Daoy (cell line): ENCODE measurements at regions not wholly inside any gene's neighbourhood (a gene's known extent, or its start where the extent isn't known, plus 50 kb on each side); places are given as distances from the start of the nearest gene placed in this dataset.

Experiments used
- DNase-seq: peaks from one replicate; pipeline ENCODE4 v3.0.0-alpha.2; 2015; ENCODE audit warnings: low read depth

DNA sequence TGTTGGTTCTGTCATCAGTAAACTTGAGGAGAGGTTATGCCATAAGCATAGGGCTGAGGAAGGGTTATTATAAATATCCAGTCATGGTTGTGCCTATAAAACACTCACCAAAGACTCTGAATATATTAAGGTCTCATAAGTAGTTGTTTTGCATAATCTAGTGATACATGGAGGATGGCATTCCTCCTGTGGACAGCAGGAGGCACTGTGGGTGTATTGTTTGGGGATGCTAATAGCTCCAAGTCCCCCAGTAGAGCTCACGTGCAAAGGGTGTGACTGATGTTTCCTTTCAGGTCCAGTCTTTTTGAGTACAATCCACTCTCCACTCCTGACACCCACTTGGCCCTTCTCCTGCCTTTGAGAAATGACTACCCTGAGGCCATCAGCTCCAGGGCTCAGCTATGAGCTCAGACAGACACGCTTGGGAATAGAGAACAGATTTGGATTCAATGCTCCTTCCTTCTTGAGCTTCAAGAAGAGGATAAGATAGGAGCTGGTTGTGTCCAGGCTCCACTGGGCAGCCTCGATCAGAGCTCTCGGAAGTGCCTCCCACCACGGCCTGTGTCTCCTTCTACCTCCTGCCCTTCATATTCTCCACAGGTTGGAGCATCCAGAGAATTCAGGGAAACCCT is 85.2 kb upstream of the IGLL5 start:
- no peak for DNase-seq

DNA sequence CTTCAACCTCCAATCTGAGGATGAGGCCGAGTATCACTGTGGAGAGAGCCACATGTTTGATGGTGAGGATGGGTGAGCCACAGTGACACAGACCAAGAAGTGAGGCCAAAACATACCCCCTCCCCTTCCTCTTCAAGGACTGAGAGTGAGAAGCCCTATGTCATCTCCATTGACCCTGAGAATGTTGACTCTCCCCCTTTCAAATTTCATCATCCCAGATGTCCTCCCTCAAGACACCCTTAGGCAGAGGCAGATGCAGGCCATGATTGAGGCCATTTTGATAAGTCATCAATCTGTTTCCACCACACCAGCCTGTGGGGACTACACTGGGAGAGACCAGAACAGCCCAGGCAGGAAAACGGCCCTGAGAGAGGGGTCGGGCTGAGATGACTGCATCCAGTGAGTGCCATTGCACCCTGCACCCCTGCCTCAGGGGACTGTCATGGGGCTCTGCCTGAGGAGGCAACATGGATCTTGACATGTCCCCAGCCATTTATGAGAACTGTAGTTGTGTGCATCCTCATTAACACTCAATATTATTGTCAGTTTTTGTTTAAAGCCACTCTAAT is 84.2 kb upstream of the IGLL5 start:
- DNase-seq: no peak

- DNase-seq: peak; percentile 52
These were observed 77.6 kb upstream of the IGLL5 start for GRCh38 chr22:22810018-22810427.

- DNase-seq: no peak
These were observed 77.1 kb upstream of the IGLL5 start for GRCh38 chr22:22810471-22810870.

DNA sequence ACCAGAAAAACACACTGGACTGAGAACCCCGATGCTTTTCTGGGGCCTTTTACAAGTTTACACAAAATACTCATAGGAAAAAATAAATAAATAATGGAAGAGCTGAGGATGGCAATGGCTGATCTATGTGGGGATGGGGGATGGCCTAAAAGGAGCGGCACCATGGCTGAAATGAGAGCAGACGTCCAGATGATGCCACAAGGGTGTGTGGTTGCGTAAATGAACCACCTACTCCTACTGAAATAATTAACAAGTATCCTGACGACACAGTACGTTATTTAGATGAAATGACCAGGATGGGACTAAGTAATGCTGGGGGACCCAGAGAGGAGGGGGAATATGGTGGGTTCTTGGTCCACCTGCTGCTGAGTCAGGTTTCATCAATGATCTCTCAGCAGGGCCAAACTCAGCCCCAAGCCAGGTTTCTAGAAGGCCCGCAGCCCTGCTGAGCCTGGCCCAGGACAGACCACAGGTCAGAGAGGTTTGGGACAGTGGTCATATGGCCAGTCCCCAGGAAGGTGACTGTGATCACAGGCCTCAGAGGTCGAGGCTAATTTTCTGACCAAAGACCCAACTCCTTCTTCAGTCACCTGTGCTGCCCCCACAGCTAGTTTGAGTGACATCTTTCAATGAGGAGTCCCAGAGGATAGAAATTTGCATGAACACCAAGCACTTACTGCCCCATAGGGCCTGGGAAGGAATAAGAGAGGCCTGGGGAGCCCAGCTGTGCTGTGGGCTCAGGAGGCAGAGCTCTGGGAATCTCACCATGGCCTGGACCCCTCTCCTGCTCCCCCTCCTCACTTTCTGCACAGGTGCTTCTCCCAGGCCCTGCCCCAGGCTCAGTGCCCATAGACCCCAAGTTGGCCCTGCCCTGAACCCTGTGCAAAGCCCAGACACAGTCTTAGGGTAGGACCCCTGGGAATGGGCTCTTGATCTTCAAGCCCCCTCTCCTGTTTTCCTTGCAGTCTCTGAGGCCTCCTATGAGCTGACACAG is 76.3 kb upstream of the IGLL5 start:
- no peak for DNase-seq

DNA sequence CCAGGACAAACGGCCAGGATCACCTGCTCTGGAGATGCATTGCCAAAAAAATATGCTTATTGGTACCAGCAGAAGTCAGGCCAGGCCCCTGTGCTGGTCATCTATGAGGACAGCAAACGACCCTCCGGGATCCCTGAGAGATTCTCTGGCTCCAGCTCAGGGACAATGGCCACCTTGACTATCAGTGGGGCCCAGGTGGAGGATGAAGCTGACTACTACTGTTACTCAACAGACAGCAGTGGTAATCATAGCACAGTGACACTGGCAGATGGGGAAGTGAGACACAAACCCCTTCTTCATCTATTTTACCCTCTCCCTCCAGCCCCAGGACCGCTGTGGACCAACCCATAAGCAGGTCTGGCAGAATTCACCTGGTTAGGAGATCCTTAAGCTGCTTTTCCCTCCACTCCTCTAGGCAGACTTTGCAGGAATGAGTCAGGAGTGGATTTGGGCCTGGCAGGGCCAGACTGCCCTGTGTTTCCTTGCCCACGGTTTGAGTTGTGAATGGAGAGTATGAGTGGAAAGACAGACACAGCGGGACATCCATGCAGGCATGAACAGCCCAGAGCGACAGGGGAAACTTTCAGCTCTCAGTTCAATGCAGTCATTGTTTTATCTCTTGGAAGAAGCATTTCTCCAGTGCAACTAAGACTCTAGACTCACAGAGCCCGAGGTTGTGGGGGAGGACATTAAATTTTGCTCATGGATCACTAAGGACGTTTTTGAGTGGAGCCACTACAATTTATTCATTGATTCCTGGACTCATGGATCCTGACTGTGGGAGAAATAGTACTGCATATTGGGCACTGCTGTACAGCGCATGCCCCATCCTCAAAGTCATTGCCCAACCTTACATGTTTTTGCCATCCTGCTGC is 75.3 kb upstream of the IGLL5 start:
- no peak for DNase-seq

- DNase-seq: no peak
These were observed 74.2 kb upstream of the IGLL5 start for GRCh38 chr22:22813126-22814075.

DNA sequence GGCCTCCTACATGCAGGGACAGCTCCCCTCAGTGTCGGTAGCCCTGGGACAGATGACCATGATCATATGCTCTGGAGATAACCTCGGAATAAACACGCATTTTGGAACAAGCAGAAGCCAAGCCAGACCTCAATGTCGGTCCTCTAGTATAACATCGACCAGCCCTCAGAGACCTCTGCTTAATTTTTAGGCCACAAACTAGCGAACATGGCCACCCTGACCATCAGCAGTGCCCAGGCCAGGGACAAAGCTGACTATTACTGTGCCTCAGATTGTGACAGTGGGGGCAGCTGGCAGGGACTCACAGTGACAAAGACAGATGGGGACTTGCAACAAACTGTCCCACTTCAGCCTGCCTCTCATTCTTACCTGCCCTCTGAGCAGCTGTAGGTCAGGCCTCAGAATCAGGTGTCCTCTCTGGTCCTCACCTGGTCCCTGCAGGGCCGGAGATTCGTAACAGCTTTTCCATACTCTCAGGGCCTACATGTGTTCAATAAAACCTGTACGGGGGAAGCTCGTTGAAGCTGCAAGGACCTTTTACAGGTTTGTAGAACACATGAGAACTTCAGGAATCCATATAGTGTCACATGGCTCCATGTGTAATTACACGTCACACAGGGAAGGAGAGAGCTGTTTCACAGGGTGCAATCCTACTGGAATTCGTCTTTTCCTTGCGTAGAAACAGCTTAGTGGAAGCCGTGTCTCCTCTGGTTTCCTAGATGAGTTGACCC is 72.8 kb upstream of the IGLL5 start:
- DNase-seq: no peak

DNA sequence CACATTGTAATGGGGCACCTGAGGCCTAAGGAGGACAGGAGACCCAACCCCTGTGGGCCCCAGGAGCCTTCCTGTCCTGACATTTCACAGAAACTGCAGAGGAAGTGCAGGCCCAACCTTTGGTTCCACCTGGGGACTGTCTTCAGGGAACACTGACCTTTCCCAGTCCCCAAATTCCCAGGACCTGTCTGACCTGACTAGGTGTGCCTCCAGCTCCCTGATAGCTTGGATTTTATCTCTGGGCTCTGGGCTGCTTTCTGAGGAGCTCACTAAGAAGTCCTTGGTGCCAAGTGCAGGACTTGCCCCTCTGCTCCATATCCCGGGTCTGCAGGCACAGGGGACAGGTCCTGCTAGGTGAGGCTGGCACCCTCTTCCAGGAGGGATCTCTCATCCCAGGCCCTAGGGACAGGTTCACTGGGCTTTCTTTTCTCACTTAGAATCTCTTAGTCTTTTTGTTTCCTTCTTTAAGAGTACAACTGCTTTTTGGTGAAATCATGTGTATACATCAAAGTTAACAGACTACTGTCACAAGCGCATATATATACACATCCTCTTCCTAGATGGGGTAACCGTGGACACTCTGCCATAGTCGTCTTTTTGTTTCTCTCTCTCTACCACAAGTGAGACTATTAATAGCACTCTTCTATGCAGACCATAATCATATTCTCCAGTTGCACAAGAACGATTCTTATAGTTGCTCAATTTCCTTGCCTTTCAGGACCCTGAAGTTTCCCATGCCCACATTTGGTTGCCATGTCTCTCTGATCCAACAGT is 72.0 kb upstream of the IGLL5 start:
- no peak for DNase-seq

- no peak for DNase-seq
These were observed 71.5 kb upstream of the IGLL5 start for GRCh38 chr22:22816171-22816514.

DNA sequence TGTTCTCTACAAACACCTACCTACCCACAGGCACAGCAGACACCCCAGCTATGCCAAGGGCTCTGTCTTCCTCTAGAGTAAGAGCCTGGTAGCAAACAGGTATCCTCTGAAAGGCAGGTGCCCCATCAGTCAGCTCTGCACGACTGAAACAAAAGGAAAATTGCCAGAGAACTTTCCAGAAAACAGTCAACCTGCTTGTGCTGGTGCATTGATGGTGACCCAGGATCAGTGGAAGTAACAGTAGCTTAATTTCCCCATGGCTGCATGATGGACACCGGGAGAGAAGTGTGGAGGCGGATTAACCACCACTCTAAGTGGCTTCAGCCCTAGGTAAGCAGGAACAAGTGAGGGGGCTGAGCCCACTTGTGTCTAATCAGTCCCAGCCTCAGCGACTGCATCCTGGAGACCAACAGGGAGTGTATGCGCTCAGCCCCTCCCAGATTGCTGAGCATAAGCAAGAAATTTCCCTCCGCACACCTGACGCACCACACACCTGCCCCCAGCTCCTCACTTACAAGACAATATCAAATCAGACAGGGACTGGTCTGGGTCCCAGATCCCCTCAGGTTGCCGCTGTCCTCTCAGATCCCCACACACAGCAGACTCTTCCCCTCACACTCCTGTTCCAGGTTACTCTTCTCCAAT is 70.7 kb upstream of the IGLL5 start:
- no peak for DNase-seq

DNA sequence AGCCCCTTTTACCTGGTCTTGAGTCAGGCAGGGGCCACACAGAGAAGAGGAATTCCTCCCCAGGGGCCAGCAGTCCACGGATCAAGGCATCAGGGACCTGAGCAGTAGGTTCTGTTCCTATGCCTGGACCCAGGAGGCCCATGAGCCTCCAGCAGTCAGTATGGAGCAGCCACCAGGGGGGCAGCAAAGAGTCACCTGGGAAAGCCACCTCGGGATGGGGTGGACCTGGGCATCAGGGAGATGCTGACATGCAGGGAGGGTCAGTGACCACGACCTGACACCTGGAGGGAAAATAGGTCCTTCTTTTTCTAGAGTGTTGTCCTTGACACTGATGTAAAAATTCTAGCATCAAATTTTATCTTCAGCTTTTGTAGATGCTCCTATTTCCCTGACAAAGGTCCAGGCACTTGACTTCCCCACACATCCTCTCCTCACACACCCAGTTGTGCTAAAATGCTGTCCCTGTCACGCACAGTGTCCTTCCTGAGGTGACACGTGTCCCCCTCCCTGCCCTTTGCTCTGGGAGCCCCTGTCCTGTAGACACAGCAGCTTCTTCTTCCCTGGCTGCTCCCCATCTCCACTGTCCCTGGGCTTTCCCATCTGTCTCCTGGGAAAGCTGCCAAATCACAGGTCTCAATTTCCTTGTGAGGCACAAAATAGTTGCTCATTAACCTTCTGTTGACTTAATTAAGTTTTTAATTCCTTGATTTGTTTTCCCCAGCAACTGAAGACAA is 70.0 kb upstream of the IGLL5 start:
- DNase-seq: no peak

DNA sequence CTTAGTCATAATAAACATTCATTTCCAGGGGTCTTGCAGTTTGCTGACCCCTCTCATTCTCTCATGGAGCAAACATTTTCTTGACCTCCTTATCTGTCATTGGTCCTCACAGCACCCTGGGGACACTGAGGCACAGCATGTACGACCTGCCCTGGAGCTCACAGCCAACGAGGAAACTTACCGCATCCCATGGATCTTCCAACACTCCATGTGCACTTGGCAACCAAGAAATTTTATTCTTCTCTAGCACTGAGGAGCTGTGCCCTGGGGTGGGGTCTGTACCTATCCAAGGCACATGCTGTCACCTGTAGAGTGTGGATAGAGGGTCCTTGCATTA is 69.4 kb upstream of the IGLL5 start:
- DNase-seq: no peak

DNA sequence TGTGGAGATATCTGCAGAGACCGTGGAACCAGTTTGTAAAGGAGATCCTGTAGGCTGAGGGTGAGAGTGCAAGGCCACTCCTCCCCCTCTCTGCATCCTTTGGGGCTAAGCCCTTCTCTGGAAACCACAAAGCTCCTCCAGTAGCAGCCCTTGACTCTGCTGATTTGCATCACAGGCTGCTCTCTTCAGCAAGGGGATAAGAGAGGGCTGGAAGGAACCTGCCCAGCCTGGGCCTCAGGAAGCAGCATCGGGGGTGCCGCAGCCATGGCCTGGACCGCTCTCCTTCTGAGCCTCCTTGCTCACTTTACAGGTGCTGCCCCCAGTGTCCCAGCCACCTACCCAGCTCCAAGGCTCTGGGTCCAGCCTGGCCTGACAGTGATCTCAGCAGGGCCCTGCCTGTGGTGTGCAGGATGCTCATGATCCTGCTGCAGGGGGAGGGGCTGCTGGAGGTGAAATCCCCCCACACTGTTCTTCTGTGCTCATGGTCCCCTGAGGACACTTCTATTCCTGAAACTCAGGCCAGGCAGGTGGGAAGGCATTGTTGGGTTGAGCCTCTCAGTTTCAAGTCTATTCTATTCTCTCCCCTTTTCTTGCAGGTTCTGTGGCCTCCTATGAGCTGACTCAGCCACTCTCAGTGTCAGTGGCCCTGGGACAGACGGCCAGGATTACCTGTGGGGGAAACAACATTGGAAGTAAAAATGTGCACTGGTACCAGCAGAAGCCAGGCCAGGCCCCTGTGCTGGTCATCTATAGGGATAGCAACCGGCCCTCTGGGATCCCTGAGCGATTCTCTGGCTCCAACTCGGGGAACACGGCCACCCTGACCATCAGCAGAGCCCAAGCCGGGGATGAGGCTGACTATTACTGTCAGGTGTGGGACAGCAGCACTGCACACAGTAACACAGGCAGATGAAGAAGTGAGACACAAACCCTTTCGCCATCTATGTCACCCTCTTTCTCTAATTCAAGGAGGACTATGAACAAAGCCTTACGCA is 68.5 kb upstream of the IGLL5 start:
- no peak for DNase-seq

DNA sequence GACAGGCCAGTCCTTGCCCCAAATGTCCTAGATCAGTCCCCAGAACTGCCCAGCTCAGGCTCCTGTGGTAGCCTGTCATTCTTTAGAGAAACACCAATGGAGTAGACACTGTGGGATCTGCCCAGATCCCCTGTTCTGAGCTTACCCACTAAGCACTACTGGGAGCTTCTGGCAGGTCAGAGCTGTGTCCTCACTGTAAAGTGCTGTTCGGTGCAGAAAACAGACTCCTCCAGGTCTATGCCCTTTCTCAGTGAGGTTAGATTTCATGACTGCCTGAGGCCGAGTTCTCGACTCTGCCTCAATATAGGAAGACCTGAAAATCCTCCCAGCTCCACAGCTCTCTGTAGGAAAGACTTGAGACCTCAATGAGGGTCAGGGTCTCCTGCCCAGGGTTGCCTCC is 67.5 kb upstream of the IGLL5 start:
- DNase-seq: no peak

GRCh38 chr22:22820626-22821025 is 67.0 kb upstream of the IGLL5 start:
- DNase-seq: no peak

- no peak for DNase-seq
These were observed 66.3 kb upstream of the IGLL5 start for GRCh38 chr22:22821340-22821739.
